Astrocyte of the hippocampus (primary cell): ENCODE measurements at regions not wholly inside any gene's neighbourhood (a gene's known extent, or its start where the extent isn't known, plus 50 kb on each side); places are given as distances from the start of the nearest gene placed in this dataset.

Experiments
- DNase-seq: peaks from one replicate; pipeline ENCODE4 v3.0.0; 2011; ENCODE audit warnings: low read depth, low spot score

- no peak for DNase-seq
These were observed 118.4 kb downstream of the LRRC30 start for GRCh38 chr18:7349181-7349837.

DNA sequence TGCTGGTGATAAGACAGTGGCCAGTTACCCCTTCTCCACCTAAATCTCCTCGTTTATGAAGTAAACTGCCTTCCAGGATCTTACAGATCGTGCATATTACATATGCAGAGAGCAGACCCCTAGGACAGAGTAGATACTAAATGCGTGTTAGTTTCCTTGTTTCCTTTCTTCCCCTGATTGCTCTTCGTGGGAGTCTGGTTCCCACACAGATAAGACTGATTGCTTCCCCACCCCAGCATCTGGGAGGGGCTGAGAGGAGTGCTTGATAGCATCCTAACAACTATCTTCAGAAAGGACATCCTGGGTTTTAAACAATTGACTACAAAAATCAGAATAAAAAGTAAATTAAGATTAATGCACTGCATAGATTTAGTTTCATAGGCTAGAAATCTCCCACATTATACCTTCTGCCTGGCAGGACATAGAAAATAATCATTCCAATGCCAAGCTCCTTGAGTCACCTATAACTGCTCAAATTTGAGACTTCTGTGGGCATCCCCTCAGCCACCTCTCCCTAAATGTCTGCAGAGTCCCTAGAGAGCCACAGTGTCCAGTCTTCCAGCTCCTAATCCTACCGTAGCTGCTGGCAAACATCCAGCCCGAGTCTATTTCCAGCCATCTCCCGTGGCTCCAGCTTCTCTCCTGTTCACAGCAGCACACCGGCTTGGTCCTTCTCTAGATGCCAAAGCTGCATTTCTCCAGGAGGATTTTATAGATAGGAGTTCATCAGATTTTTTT lies 128.3 kb downstream of the LRRC30 start:
- DNase-seq: no peak

DNA sequence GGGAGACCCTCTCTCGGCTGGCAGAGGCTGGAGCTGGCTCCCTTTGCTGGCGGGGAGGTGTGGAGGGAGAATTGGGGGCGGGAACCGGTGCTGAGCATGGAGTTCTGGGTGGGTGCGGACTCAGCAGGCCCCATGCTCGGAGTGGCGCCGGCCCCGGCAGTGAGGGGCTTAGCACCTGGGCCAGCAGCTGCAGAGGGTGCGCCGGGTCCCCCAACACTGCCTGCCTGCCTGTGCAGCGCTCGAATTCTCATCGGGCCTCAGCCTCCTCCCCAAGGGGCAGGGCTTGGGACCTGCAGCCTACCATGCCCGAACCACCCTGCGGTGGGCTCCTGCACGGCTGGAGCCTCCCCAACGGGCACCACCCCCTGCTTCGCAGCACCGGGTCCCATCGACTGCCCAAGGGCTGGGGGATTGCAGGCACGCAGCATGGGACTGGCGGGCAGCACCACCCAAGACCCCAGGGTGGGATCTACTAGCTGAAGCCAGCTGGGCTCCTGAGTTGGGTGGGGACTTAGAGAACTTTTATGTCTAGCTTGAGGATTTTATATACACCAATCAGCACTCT lies 129.8 kb downstream of the LRRC30 start:
- DNase-seq: no peak

- no peak for DNase-seq
These were observed 132.4 kb downstream of the LRRC30 start for GRCh38 chr18:7363338-7363737.

DNA sequence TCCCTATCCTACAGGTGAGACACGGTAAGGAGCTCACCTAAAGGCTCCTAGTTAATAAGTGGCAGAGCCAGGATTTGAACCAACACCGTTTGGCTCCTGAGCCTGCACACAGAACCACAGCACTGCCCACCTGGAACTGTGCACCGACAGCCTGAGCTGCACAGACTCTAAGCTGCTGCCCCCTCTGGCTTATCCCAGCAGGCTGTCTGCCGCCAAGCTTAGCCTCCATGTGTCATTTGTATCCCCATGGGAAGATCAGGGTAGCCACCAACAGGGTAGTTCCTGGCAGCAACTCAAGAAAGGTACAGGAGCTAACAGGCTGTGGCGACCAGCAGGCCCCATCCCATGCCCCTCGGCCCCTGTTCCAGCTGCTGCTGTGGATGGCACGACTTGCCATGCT lies 135.7 kb downstream of the LRRC30 start:
- no peak for DNase-seq

GRCh38 chr18:7367336-7367735 lies 136.4 kb downstream of the LRRC30 start:
- DNase-seq: no peak

- no peak for DNase-seq
These were observed 138.1 kb downstream of the LRRC30 start for GRCh38 chr18:7369006-7369405.

DNA sequence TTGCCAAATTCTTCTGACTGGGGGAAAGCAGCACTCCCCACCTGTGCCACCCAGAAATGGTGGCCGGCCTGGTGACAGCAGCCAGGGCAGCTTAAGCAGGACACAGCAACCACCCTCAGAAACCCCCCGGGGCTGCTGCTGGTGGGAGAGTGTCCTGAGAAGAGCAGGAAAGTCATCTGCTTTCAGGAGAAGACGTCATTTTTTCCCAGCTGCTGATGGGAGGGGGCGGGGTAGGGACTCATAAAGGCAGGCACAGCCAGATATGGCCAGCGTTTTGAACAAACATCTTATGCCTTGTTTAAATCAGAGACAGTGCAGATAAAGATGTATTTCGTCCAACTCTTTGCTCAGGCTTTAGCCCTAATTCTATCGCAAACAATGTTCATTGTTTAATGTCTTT lies 139.5 kb downstream of the LRRC30 start:
- no peak for DNase-seq

GRCh38 chr18:7370802-7371201 lies 139.9 kb downstream of the LRRC30 start:
- DNase-seq: no peak

DNA sequence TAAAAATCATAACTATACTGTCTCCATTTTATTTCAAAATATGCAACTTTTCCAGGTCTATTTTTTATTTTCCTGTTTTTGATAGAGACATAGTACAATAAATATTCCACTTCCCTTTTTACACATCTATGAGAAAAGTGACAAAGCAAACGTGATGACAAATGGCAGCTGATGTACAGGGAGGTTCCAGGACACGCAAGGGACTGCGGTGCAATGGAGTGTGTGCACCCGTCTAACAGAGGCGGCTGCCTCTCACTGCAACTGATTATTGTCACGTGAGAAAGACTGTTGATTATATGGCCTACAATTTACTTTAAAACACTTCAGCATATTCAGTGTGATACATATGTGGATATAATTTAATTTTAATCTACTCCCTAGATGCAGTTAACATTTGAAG lies 142.6 kb downstream of the LRRC30 start:
- no peak for DNase-seq

DNA sequence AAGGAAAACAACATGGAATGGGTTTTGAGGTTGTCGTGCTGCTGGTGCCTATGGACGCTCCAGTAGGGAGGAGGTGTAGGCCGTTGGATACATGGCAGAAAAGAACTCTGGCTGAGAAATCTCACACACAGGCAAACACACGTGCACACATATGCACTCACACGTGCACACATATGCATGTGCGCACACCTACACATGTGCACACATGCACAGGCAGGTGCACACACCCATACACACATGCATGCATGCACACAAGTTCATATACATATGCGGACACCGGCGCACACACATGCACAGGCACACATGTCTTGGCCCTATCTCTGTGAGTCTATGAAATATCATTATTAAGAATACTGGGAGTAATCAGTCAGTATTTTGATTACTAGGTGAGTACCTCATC lies 150.4 kb downstream of the LRRC30 start:
- no peak for DNase-seq

DNA sequence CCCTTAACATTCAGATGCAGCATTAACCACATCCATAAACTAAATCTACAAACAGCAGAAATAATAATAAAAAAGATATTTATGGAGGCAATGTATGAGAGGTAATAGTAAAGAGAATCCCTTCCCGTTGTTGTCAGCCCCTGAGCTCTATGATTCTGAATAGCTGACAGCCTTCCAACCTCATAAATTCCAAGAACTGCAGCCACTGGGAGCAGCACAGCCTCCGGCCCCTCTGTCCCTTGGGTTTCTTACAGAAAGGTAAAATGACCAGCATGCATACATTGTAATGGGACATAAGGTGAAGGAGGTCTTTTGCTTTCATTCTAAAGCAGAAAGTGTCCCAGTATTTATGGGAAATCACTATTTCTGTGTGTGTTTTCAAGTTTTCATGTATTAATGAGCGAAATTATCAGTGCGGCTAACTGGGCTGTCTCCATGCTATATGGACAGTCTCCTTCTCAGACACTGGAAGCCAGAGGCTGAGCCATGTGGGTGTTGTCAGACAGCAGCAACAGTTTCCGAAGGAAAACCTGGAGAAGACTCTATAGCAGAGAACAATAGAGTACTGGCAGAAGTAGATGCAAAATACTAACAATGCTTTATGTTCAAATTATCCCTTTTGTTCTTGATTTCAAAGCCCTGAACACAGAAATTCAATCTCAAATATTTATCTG lies 151.6 kb downstream of the LRRC30 start:
- no peak for DNase-seq

DNA sequence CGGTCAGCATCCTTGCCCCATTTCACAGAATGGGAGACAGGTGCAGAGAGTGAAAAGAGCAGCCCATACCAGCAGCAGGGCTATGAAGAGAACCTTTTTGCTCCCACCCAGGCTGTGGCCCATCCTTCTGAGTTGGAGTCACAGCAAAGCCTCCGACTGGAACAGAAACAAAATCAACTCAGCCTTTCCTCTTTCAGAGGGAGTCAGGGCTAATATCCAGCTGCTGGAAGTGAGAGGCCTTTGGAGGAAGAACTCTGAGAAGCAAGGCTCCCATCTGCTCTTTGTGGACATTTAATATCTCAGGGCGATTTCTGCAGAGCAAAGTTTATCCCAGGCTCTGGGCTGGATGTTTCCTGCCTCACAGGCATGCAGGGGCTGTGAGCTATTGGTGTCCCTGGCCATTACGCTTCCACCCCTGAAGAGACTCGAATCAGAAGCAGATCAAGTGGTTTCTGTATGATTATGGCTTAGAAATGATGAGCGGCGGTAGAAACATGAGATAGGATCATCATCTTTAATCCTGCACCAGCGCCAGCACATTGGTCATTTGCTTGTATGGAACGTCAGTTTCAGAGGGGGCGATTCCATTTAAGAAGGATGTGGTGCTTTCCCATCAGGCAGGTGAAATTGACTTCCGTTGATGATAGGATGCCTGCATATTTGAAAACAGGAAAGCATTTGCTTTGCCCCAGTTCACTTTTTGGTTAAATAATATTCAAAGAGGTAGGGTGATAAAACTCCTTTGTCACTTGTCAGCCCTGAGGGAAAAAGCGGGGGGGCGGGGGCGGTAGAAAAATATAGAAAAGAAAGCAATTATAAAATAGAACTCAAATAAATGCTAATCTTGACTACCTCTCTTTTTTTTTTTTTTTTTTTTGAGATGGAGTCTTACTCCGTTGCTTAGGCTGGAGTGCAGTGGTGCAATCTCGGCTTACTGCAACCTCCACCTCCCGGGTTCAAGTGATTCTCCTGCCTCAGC lies 152.4 kb downstream of the LRRC30 start:
- no peak for DNase-seq

- no peak for DNase-seq
These were observed 157.9 kb downstream of the LRRC30 start for GRCh38 chr18:7388741-7389140.

DNA sequence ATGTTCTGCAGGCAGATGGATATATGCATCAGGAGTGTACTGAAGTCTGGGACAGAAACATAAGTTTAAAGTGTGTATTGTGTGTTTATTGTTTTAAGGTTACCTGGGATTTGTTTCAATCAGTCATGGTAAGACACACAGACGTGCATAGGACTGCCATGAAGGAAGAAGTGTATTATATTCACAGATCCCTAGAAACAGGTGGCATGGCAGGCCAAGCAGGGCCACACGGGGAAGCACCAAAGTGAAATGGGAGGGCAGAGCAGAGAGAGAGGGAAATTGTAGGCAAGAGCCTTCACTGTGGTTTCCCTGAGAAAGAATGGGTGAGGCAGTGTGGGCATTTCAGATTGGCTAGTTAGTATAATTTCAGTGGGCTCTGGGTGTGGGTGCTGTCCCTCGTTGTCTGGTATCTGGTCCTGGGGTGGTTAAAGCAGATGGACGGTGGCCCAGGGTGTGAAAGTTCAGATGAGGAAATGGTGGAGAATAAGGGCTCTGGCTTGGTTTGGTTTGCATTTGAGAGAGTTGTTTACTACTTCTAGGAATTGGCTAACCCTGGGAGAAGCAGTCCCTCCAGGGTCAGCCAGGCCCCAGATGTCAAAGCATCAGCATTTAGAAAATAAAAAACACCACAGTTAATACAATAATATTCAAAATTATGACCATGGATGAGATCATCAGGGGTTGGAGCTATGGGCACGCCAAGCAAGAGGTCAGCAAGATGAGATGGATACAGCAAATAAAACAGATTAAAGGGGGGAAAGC lies 160.0 kb downstream of the LRRC30 start:
- DNase-seq: no peak

DNA sequence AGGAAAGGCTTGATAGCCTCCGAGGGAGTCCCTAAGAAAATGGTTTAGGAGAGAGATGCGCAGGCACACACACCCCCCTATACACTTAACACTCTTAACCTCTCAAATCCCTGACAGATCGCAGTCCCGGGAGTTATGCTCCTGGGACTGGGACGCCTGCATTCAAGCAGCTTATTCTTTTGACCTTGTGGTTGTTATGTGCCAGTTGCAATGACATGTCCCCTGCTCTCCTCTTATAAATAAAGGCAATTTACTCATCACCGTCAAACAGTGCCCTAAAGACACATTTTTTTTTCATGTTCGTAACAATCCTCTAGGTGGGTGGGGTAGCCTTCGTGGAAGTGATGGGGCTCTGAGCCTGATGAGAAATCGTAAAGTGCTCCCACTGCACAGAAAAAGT lies 162.2 kb downstream of the LRRC30 start:
- DNase-seq: no peak

DNA sequence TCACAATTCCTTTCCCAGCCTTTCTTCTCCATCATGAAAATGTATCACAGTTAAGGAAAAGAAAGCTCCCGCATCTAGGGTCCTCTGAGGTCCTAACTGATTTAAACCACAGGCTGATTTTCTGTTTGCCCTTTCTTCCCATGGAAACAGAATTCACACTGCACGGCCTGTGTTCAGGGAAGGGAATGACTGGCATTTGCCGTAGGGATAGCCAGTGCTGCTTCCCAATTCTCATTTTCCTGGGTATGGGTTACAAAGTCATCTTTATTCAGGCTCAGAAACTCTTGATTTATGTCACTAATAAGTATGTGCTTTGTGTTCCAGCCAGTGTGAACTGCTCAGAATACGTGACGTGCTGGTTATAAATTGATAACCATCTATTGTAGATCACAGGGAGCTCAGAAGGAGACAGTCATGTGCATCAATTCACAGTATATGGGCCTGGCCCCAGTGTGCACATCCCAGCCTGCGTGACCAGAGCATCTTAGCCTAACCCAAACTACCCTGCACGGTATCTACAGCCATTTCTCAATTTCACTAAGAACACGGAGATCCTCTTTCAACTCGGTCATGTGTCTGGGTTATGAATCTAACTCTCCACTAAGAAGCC lies 163.3 kb downstream of the LRRC30 start:
- DNase-seq: no peak

DNA sequence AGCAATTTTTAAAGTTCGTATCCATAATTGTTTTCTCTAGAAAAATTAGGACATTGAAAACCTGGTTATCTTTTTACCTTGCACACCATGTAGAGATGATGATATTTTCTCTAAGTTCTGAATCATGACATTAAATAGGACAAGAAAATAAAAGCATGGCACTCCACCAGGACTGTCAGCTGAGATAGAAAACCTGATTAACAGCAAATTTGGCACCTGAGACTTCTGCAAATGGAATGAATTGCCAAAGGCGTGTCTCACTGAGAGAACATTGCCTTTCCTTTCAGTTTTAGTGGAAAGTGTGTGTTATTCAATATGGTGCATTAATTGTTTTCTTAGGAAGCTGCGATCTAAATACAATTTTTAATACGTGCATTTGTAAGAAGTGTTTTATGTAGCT lies 164.7 kb downstream of the LRRC30 start:
- no peak for DNase-seq

DNA sequence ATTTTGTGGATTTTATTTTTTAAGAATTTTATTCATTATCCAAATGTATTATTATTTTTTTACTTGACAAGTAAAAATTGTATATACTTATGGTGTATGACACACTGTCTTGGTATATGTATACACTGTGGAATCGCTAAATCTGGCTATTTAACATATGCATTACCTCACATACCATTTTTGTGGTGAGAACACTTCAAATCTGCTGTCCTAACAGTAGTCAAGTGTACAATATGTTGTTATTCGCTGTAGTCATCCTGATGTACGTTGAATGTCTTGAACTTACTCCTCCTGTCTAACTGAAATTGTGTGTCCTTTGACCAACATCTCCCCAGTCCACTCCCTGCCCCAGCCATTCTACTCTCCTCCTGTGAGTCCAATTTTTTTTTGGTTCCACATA lies 153.2 kb upstream of the PTPRM start:
- DNase-seq: no peak

GRCh38 chr18:7414459-7414858 lies 152.7 kb upstream of the PTPRM start:
- DNase-seq: no peak
